ENCODE measurements at regions not wholly inside any gene's neighbourhood (a gene's known extent, or its start where the extent isn't known, plus 50 kb on each side); places are given as distances from the start of the nearest gene placed in this dataset.

DNA sequence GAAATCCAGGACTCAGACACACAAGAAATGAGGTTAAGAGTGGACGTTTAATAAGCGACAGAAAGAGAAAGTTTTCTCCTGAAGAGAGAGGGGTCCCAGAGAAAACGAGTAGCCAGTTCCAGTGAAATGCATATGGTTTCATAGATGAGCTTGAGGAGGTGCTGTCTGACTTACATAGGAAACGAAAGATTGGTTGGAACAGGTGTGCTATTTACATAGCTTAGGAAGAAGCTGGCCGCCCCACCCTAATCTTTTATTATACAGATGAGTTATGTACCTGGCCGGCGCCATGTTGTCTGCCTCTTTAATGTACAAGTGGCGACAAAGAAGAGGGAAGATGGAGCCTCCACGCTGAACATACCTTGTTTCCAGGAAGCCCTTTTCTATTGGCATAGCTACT, 223.0 kb downstream of the SLC6A15 start:
- TF ChIP-seq, protein P1, sequence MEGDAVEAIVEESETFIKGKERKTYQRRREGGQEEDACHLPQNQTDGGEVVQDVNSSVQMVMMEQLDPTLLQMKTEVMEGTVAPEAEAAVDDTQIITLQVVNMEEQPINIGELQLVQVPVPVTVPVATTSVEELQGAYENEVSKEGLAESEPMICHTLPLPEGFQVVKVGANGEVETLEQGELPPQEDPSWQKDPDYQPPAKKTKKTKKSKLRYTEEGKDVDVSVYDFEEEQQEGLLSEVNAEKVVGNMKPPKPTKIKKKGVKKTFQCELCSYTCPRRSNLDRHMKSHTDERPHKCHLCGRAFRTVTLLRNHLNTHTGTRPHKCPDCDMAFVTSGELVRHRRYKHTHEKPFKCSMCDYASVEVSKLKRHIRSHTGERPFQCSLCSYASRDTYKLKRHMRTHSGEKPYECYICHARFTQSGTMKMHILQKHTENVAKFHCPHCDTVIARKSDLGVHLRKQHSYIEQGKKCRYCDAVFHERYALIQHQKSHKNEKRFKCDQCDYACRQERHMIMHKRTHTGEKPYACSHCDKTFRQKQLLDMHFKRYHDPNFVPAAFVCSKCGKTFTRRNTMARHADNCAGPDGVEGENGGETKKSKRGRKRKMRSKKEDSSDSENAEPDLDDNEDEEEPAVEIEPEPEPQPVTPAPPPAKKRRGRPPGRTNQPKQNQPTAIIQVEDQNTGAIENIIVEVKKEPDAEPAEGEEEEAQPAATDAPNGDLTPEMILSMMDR (IDR thresholded peaks at IDR 0.05; ENCODE audit: low read length): no peak
- TF ChIP-seq EZH2 (IDR thresholded peaks at IDR 0.05; ENCODE audit: borderline replicate concordance, low read length): no peak
